Endothelial cell of umbilical vein (primary cell): ENCODE measurements at regions not wholly inside any gene's neighbourhood (a gene's known extent, or its start where the extent isn't known, plus 50 kb on each side); places are given as distances from the start of the nearest gene placed in this dataset.

Experiments used
- BruUV-seq: library from RNA; stranded (reverse); fragments of 400-500 nt; replicated peaks from 2 replicates; lab custom pipeline; 2021; lab: Mats Ljungman, UMichigan
- CTCF ChIA-PET: fragments of 300-600, 350-600 bp; sonication (Branson Sonifier 250); formaldehyde crosslinking; loops from one replicate; lab custom pipeline; 2021; ENCODE audit warnings: antibody characterized with exemption, inconsistent platforms; lab: Charles Lee
- POLR2A ChIA-PET: fragments of 300-600, 350-600 bp; sonication (Branson Sonifier 250); formaldehyde crosslinking; loops from one replicate; lab custom pipeline; 2021; ENCODE audit warnings: antibody characterized with exemption, inconsistent platforms; lab: Charles Lee
- DNase-seq: peaks from one replicate; pipeline ENCODE4 v3.0.0-alpha.2; 2011; ENCODE audit warnings: low read depth, low spot score
- FAIRE-seq: peaks from 2 replicates; lab custom pipeline; 2011; peaks lifted over from hg19 to GRCh38; lab: Jason Lieb, UNC
- H2AFZ ChIP-seq: 2 replicates; pipeline ENCODE4 v1.6.0; 2012; ENCODE audit warnings: low read depth, low read length, control low read depth, inconsistent platforms
- H3K27ac ChIP-seq: 2 replicates; pipeline ENCODE4 v1.5.1; 2011; ENCODE audit warnings: low read depth, mild to moderate bottlenecking, control low read depth, low read length, moderate library complexity; ENCODE audit not compliant: insufficient read depth
- H3K27me3 ChIP-seq, 2 experiments: 2 replicates each; pipeline versions ENCODE4 v1.6.0 to v1.6.1; 2011; ENCODE audit warnings: low read length in 2 of 2, mixed read lengths in 1 of 2; ENCODE audit not compliant: control insufficient read depth in 2 of 2, insufficient read depth in 2 of 2
- H3K36me3 ChIP-seq, 2 experiments: 2 replicates in 1 of 2; 3 replicates in 1 of 2; pipeline ENCODE4 v1.5.1; 2011; ENCODE audit warnings: low read length in 2 of 2, mild to moderate bottlenecking in 1 of 2, moderate library complexity in 1 of 2; ENCODE audit not compliant: control insufficient read depth in 2 of 2, insufficient read depth in 2 of 2; ENCODE audit errors: extremely low read depth in 1 of 2
- H3K4me1 ChIP-seq: 3 replicates; pipeline ENCODE4 v1.5.1; 2011; ENCODE audit warnings: mild to moderate bottlenecking, low read length; ENCODE audit not compliant: control insufficient read depth, insufficient read depth; ENCODE audit errors: extremely low read depth
- H3K4me2 ChIP-seq: 2 replicates; pipeline ENCODE4 v1.6.1; 2011; ENCODE audit warnings: low read length, control low read depth, mixed read lengths; ENCODE audit not compliant: insufficient read depth
- H3K4me3 ChIP-seq, 3 experiments: fragments of 200-600 bp in 1 of 3; sonication (generic), shearing (Covaris generic) in 1 of 3; replicated peaks in 1 of 3; 2 replicates each; pipeline ENCODE4 v1.5.1; 2011 to 2016; ENCODE audit warnings: control low read depth in 3 of 3, low read length in 3 of 3, mild to moderate bottlenecking in 2 of 3, inconsistent platforms in 1 of 3, low read depth in 1 of 3, moderate library complexity in 1 of 3; ENCODE audit not compliant: insufficient read depth in 1 of 3
- H3K79me2 ChIP-seq: 2 replicates; pipeline ENCODE4 v1.6.0; 2012; ENCODE audit warnings: low read length, inconsistent platforms; ENCODE audit not compliant: control insufficient read depth, insufficient read depth
- H3K9ac ChIP-seq: replicated peaks from 2 replicates; pipeline ENCODE3; 2011; ENCODE audit warnings: low read length, control low read depth; ENCODE audit not compliant: insufficient read depth; ENCODE audit errors: extremely low read depth
- H3K9me1 ChIP-seq: replicated peaks from 3 replicates; pipeline ENCODE4 v1.6.0; 2011; ENCODE audit warnings: mild to moderate bottlenecking, low read length; ENCODE audit not compliant: control insufficient read depth, insufficient read depth; ENCODE audit errors: extremely low read depth
- H3K9me3 ChIP-seq: replicated peaks from 2 replicates; pipeline ENCODE4 v1.5.1; 2012; ENCODE audit warnings: low read length, inconsistent platforms; ENCODE audit not compliant: control insufficient read depth, insufficient read depth
- H4K20me1 ChIP-seq: replicated peaks from 2 replicates; pipeline ENCODE3; 2011; ENCODE audit warnings: mild to moderate bottlenecking, low read length; ENCODE audit not compliant: control insufficient read depth, insufficient read depth; ENCODE audit errors: extremely low read depth
- CTCF ChIP-seq, 2 donors: IDR thresholded peaks; 1 replicate in 1 of 2; 2 replicates in 1 of 2; pipeline ENCODE4 v1.5.1; 2011; ENCODE audit warnings: low read length in 2 of 2, mild to moderate bottlenecking in 2 of 2, moderate library complexity in 2 of 2, control low read depth in 1 of 2, inconsistent platforms in 1 of 2, low read depth in 1 of 2; ENCODE audit not compliant: insufficient read depth in 1 of 2; ENCODE audit errors: extremely low read depth in 1 of 2
- EZH2 ChIP-seq: IDR thresholded peaks from 2 replicates; pipeline ENCODE4 v1.6.1; 2012; ENCODE audit warnings: borderline replicate concordance, low read depth, mild to moderate bottlenecking, moderate library complexity, low read length, inconsistent platforms; ENCODE audit not compliant: severe bottlenecking
- FOS ChIP-seq: IDR thresholded peaks from 2 replicates; pipeline ENCODE4 v1.6.1; 2011; ENCODE audit warnings: mild to moderate bottlenecking, low read length, moderate library complexity, borderline replicate concordance; ENCODE audit not compliant: insufficient read depth
- GATA2 ChIP-seq: IDR thresholded peaks from 2 replicates; pipeline ENCODE4 v1.7.0; 2011; ENCODE audit warnings: low read depth, mild to moderate bottlenecking, moderate library complexity, mixed read lengths, low read length; ENCODE audit not compliant: insufficient read length, insufficient read depth
- MAX ChIP-seq: IDR thresholded peaks from 2 replicates; pipeline ENCODE4 v1.6.1; 2011; ENCODE audit not compliant: insufficient read depth, insufficient read length
- POLR2A ChIP-seq: IDR thresholded peaks from 2 replicates; pipeline ENCODE4 v1.6.1; 2012; ENCODE audit warnings: low read depth, mild to moderate bottlenecking, control low read depth, low read length
- POLR2AphosphoS5 ChIP-seq: IDR thresholded peaks from 2 replicates; pipeline ENCODE4 v1.6.1; 2012; ENCODE audit warnings: low read depth, mild to moderate bottlenecking, control low read depth, low read length, moderate library complexity; ENCODE audit not compliant: insufficient read depth
- dilution Hi-C: fragments of 300-500 bp; cut with MboI; formaldehyde crosslinking; loops from one replicate; pipeline ENCODE4 v1.15.0; 2019; ENCODE audit warnings: low sequenced_read_pairs; ENCODE audit not compliant: extremely low pct_ligation_motif_present
- intact Hi-C: fragments of 100-400 bp; cut with micrococcal nuclease; formaldehyde crosslinking; loops from one replicate; pipeline ENCODE4 v1.10.0; 2022

DNA sequence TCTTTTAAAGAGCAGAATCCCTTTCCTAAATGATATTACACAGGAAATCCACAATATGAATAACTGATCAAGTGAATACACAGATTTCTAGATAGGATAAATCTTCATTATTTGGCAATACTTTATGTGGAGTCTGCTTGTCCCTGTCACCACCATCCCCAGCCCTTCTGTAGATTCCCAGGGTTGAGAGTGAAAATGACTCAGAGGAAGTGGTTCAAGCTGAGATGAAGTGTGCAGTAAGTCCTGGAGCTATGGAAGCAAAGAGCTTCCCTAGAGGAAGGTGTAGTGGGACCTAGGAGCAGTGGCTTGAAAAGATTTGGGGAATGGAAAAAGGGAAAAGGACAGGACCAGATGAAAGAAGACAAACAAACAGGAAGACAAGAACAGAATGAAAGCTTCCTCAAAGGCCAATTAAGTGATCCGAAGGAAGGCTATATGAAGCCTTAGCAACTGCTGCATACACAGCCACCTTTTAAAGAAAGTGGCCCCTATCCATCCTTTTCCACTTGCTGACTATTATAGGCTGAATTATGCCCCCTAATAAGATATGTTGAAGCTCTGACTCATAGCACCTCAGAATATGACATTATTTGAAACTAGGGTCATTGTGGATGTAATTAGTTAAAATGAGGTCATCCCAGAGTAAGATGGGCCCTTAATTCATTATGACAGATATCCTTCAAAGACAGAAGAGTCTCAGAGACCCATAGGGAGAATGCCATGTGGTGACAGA is 96.5 kb upstream of the CAMK1G start:
- intact Hi-C loops, result no loop called here
- no peak overlapping the region for H3K9ac ChIP-seq
- no peak for DNase-seq
- BruUV-seq, result no TSS peak
- no peak for TF ChIP-seq GATA2
- TF ChIP-seq MAX, result no peak
- no peak for TF ChIP-seq EZH2
- TF ChIP-seq CTCF (IDR thresholded peaks at IDR 0.05; ENCODE audit: extremely low read depth in 1 of 2, insufficient read depth in 1 of 2, low read depth in 1 of 2, low read length in 2 of 2), result no peak
- TF ChIP-seq FOS, result no peak
- no peak for TF ChIP-seq POLR2A
- TF ChIP-seq POLR2AphosphoS5, result no peak
- H3K79me2 ChIP-seq, result no peaks in the 10 kb centered on the region
- no peak for FAIRE-seq
- H3K27me3 ChIP-seq, result no peaks in the 10 kb centered on the region
- no peaks in the 10 kb centered on the region for H3K9me1 ChIP-seq
- no peaks in the 10 kb centered on the region for H3K4me1 ChIP-seq
- POLR2A ChIA-PET, result no interaction called here
- no peaks in the 10 kb centered on the region for H3K36me3 ChIP-seq
- dilution Hi-C loops, result no loop called here
- no peaks in the 10 kb centered on the region for H3K9me3 ChIP-seq
- CTCF ChIA-PET, result no interaction called here
- H3K4me3 ChIP-seq, result no peak overlapping the region
- no peak overlapping the region for H3K27ac ChIP-seq
- no peak overlapping the region for H3K4me2 ChIP-seq
- no peak overlapping the region for H2AFZ ChIP-seq
- no peaks in the 10 kb centered on the region for H4K20me1 ChIP-seq
